Mesothelial cell of epicardium (in vitro differentiated cells): ENCODE measurements at regions not wholly inside any gene's neighbourhood (a gene's known extent, or its start where the extent isn't known, plus 50 kb on each side); places are given as distances from the start of the nearest gene placed in this dataset.

Experiments used
- DNase-seq, 2 experiments: peaks; one replicate each; pipeline ENCODE4 v3.0.0; 2021; ENCODE audit warnings: low spot score in 2 of 2; ENCODE audit not compliant: unreplicated experiment in 2 of 2
- H3K27ac Mint-ChIP-seq: 2 replicates; pipeline ENCODE4 v1.8.0; 2021; ENCODE audit warnings: mixed read lengths
- H3K27me3 Mint-ChIP-seq: 2 replicates; pipeline ENCODE4 v1.8.0; 2021; ENCODE audit warnings: low read depth, mixed read lengths
- H3K36me3 Mint-ChIP-seq: 2 replicates; pipeline ENCODE4 v1.8.0; 2021; ENCODE audit warnings: mixed read lengths
- H3K4me1 Mint-ChIP-seq: 2 replicates; pipeline ENCODE4 v1.8.0; 2021; ENCODE audit warnings: mixed read lengths
- H3K4me3 Mint-ChIP-seq: 2 replicates; pipeline ENCODE4 v1.8.0; 2021; ENCODE audit warnings: mild to moderate bottlenecking, moderate library complexity, mixed read lengths
- H3K9me3 Mint-ChIP-seq: 2 replicates; pipeline ENCODE4 v1.8.0; 2021; ENCODE audit warnings: mixed read lengths
- TF ChIP-seq, protein P1 (sequence below): fragments of 200-600 bp; sonication (generic); IDR thresholded peaks from one replicate; pipeline ENCODE4 v1.5.0; 2021; ENCODE audit warnings: antibody characterized with exemption; ENCODE audit not compliant: unreplicated experiment

DNA sequence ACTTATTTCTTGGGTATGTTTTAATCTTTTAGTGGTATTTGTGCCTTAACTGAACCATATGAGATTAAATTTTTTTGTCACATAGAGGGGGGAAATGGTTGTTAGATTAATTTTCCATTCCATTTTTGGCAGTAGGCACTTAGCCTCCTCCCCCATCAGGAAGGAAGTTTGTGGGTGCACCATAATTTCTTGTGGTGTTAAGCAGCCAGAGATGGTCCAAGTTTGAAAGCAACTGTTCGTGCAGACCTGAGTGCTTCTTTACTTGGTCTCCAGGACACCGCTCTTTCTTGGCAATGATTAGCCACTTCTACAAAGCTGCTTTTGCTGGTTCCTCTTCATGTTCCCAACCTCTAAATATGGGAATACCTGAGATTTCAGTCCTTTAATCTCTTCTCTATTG lies 92.7 kb upstream of the RPL34 start:
- H3K4me3 Mint-ChIP-seq: no peak overlapping the region
- H3K27me3 Mint-ChIP-seq: no peaks in the 10 kb centered on the region
- no peak overlapping the region for H3K27ac Mint-ChIP-seq
- H3K36me3 Mint-ChIP-seq: no peaks in the 10 kb centered on the region
- no peaks in the 10 kb centered on the region for H3K4me1 Mint-ChIP-seq
- TF ChIP-seq, protein P1, sequence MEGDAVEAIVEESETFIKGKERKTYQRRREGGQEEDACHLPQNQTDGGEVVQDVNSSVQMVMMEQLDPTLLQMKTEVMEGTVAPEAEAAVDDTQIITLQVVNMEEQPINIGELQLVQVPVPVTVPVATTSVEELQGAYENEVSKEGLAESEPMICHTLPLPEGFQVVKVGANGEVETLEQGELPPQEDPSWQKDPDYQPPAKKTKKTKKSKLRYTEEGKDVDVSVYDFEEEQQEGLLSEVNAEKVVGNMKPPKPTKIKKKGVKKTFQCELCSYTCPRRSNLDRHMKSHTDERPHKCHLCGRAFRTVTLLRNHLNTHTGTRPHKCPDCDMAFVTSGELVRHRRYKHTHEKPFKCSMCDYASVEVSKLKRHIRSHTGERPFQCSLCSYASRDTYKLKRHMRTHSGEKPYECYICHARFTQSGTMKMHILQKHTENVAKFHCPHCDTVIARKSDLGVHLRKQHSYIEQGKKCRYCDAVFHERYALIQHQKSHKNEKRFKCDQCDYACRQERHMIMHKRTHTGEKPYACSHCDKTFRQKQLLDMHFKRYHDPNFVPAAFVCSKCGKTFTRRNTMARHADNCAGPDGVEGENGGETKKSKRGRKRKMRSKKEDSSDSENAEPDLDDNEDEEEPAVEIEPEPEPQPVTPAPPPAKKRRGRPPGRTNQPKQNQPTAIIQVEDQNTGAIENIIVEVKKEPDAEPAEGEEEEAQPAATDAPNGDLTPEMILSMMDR: no peak
- H3K9me3 Mint-ChIP-seq: peaks cover 10% of the 10 kb centered on the region
- DNase-seq: no peak

DNA sequence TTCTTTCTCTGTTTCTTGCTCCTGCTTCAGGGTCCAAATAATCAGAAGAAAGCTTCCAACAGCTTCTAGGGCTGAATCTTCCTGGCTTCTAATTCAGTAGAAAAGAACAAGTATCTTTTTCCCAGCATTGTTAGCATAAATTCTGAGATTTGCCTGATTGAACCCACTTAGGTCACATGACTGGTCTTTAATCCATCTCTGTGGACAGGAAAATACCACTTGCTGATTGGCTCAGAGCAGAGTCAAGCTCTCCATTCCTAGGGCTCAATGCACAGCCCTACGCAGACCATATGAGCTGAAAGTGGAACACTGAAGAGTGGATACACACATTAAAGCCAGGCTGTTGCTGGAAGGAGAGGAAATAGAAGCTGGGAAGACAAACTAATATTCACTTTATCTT lies 99.6 kb upstream of the RPL34 start:
- Mint-ChIP-seq H3K4me1 (peaks cover 11% of the 10 kb centered on the region), H3K9me3 (peaks cover 10% of the 10 kb centered on the region), H3K36me3 (no peaks in the 10 kb centered on the region), H3K4me3 (no peak overlapping the region), H3K27me3 (no peaks in the 10 kb centered on the region), H3K27ac (no peak overlapping the region)
- TF ChIP-seq, protein P1: no peak
- no peak for DNase-seq

DNA sequence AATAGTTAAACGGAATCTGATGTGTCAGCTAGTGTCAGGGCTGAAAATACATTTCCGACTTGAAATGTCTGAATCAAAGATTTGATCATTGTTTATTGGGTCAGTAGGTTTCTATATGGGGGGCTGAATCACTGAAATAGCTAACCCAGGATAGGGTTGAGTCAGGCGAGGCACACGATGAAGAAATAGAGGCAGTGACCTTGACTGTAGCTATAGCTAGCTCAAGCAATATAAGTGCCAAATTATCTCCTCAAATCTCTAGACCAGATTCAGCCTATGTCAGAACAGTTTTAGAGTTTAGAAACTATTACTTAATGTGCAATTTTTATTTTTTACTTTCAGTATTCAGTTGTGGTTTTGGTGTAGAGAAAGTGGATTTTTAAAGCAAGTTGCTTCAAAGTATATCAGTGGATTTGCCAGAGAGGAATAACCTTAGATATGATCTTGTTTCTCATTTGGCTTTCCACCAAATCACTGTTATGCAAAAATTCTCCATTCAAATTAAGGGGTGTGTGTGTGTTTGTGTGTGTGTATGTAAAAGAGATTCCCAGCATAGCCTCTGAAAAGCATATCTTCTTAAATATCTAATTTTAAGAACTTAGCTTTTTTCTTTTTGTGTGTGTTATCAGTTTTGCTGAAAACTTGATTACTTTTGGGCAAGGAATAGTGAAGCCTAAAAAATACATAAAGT lies 100.3 kb upstream of the RPL34 start:
- Mint-ChIP-seq H3K27me3 (no peaks in the 10 kb centered on the region), H3K9me3 (peaks cover 6% of the 10 kb centered on the region), H3K36me3 (no peaks in the 10 kb centered on the region), H3K4me3 (no peak overlapping the region), H3K4me1 (peaks cover 11% of the 10 kb centered on the region), H3K27ac (no peak overlapping the region)
- DNase-seq: no peak
- TF ChIP-seq, protein P1: no peak

DNA sequence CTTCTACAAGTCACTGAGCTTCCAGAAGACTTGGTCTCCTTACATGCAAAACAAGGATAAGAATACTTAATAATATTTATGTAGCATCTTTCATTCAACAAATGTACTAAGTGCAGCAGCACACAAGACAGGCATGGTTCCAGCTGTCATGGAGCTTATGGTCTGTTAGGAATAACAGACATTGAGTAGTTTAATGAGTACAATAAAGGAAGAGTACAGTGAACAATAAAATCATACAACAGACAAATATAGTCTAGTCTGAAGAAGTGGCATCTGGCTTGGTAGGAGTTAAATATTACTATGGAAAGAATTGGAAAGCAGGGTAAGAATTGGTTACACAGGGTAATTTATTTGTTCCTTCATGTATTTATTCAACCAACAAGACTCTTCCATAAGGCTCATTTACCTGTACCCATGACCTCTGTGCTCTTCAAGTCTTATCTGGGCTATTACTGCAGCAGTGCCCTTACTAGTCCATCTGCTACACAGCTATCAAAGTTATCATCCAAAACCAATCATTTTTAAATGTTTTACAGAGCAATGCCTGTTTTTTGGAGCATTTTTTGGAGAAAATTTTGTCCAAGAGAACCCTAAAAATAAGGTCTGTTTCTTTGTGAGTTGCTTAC lies 101.1 kb upstream of the RPL34 start:
- no peak for DNase-seq
- no peaks in the 10 kb centered on the region for H3K27me3 Mint-ChIP-seq
- TF ChIP-seq, protein P1: no peak
- no peak overlapping the region for H3K27ac Mint-ChIP-seq
- peaks cover 11% of the 10 kb centered on the region for H3K4me1 Mint-ChIP-seq
- H3K4me3 Mint-ChIP-seq: no peak overlapping the region
- no peaks in the 10 kb centered on the region for H3K9me3 Mint-ChIP-seq
- H3K36me3 Mint-ChIP-seq: no peaks in the 10 kb centered on the region

DNA sequence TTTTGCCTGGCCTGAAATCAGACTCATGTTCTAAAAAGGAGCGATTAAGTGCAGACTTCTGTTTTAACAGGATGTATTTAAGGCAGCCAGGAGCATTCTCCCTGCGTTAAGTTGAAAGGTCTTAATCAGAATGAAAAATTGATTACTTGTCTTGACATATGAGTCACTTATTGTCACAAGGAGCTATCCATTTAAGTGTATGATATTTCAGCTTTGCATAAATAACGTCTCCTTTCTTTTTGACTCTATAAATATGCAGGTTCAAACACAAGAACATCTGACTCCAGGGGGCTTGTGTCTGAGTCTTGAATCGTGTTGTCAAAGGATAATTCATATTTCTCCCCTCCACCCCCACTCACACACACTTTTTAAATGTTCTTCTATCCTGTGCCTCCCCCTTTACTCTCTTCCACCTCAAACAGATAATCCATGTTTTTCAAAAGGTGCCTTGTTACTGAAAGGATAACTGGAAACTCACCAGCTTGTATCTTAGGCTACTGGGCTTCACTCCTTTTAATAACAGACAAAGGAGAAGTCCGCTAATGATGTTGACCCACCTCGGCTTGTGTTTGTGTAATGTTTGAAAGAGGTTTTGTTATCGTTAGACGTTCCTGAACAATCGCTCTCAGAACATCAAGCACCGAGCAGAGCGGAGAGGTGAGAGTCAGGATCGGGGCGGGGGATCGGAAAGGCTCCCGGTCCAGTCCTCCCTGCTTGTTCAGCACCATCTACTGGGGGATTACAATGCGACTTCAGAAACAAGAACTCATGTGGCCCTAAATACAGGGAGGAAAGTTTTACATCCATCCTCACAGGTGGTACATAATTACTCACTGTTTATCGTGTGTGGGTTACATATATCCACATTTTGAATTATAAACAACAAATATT lies 107.5 kb upstream of the RPL34 start:
- Mint-ChIP-seq H3K27ac (peak overlapping the region; percentile 55), H3K36me3 (no peaks in the 10 kb centered on the region), H3K27me3 (peaks cover 7% of the 10 kb centered on the region), H3K9me3 (peaks cover 6% of the 10 kb centered on the region), H3K4me3 (peak overlapping the region; percentile 68), H3K4me1 (peaks cover 12% of the 10 kb centered on the region)
- peak; percentile 37 to 63 for DNase-seq
- TF ChIP-seq, protein P1: no peak
